ENCODE measurements at regions not wholly inside any gene's neighbourhood (a gene's known extent, or its start where the extent isn't known, plus 50 kb on each side); places are given as distances from the start of the nearest gene placed in this dataset.

GRCh38 chr14:49212721-49213120, 373.5 kb downstream of the RPS29 start:
- no peaks in the 10 kb centered on the region for H3K4me1 ChIP-seq (replicated peaks in 1 of 2)

GRCh38 chr14:49209416-49209815, 376.8 kb downstream of the RPS29 start:
- H3K27me3 ChIP-seq, result no peaks in the 10 kb centered on the region
- no peaks in the 10 kb centered on the region for H3K4me1 ChIP-seq (replicated peaks in 1 of 2)
- H3K36me3 ChIP-seq (replicated peaks in 1 of 2), result no peaks in the 10 kb centered on the region
- TF ChIP-seq POLR2A (IDR thresholded peaks at IDR 0.05) (no peak), CTCF (IDR thresholded peaks at IDR 0.05) (no peak)
- intact Hi-C loops (cut with DNase I), result no loop called here
- H3K4me3 ChIP-seq, result no peak overlapping the region
- H3K9me3 ChIP-seq (replicated peaks in 1 of 3), result no peaks in the 10 kb centered on the region
- 60 to 81% (median 75%) methylated on average over 1 of the region's 1 CpG for WGBS, 4 donors
- DNase-seq, result no peak
- no peak overlapping the region for H3K27ac ChIP-seq

More at GRCh38 chr14:49212721-49213120, 373.5 kb downstream of the RPS29 start:
- WGBS, 4 donors, result 75 to 88% (median 85%) methylated on average over 4 of the region's 4 CpGs
- H3K27ac ChIP-seq, result no peak overlapping the region
- no peak overlapping the region for H3K4me3 ChIP-seq
- H3K36me3 ChIP-seq (replicated peaks in 1 of 2), result no peaks in the 10 kb centered on the region
- no peak for TF ChIP-seq POLR2A (IDR thresholded peaks at IDR 0.05)
- TF ChIP-seq CTCF (IDR thresholded peaks at IDR 0.05), result no peak
- intact Hi-C loops (cut with DNase I), result no loop called here
- no peaks in the 10 kb centered on the region for H3K27me3 ChIP-seq
- no peaks in the 10 kb centered on the region for H3K9me3 ChIP-seq (replicated peaks in 1 of 3)
- DNase-seq, result no peak

GRCh38 chr14:49206828-49207227, 379.4 kb downstream of the RPS29 start:
- Histone ChIP-seq H3K9me3 (replicated peaks in 1 of 3) (no peaks in the 10 kb centered on the region), H3K27me3 (no peaks in the 10 kb centered on the region), H3K4me3 (no peak overlapping the region), H3K27ac (no peak overlapping the region), H3K36me3 (replicated peaks in 1 of 2) (no peaks in the 10 kb centered on the region), H3K4me1 (replicated peaks in 1 of 2) (no peaks in the 10 kb centered on the region)
- WGBS, 4 donors, result 72 to 83% (median 78%) methylated on average over 9 of the region's 9 CpGs
- TF ChIP-seq POLR2A (IDR thresholded peaks at IDR 0.05) (no peak), CTCF (IDR thresholded peaks at IDR 0.05) (no peak)
- intact Hi-C loops (cut with DNase I), result no loop called here
- no peak for DNase-seq

GRCh38 chr14:49203676-49204075, 382.5 kb downstream of the RPS29 start:
- 70 to 88% (median 78%) methylated on average over 2 of the region's 2 CpGs for WGBS, 4 donors
- no peaks in the 10 kb centered on the region for H3K27me3 ChIP-seq
- H3K36me3 ChIP-seq (replicated peaks in 1 of 2), result no peaks in the 10 kb centered on the region
- no peaks in the 10 kb centered on the region for H3K4me1 ChIP-seq (replicated peaks in 1 of 2)
- intact Hi-C loops (cut with DNase I), result no loop called here
- H3K27ac ChIP-seq, result no peak overlapping the region
- H3K4me3 ChIP-seq, result no peak overlapping the region
- TF ChIP-seq CTCF (IDR thresholded peaks at IDR 0.05) (no peak), POLR2A (IDR thresholded peaks at IDR 0.05) (no peak)
- no peaks in the 10 kb centered on the region for H3K9me3 ChIP-seq (replicated peaks in 1 of 3)
- no peak for DNase-seq

All from adrenal gland (tissue), 9 donors.